Mucosa of descending colon (tissue), 3 donors: ENCODE measurements at regions not wholly inside any gene's neighbourhood (a gene's known extent, or its start where the extent isn't known, plus 50 kb on each side); places are given as distances from the start of the nearest gene placed in this dataset.

Experiments
- ATAC-seq: fragments of 200-7000 bp; cut with Tn5 transposase; one replicate; pipeline ENCODE4 v1.9.1; 2020; ENCODE audit warnings: mild to moderate bottlenecking, moderate library complexity
- DNase-seq, 3 donors: peaks; one replicate each; pipeline ENCODE4 v3.0.0-alpha.2; 2020
- H3K36me3 ChIP-seq: fragments of 200-600 bp; one replicate; pipeline ENCODE4 v1.8.0; 2021; ENCODE audit warnings: low read depth, mild to moderate bottlenecking
- H3K4me1 ChIP-seq: fragments of 200-600 bp; one replicate; pipeline ENCODE4 v1.8.0; 2021; ENCODE audit warnings: low read depth, mild to moderate bottlenecking
- H3K4me3 ChIP-seq: fragments of 200-600 bp; one replicate; pipeline ENCODE4 v1.8.0; 2021; ENCODE audit warnings: mild to moderate bottlenecking
- H3K9me3 ChIP-seq: fragments of 200-600 bp; one replicate; pipeline ENCODE4 v1.8.0; 2021; ENCODE audit warnings: mild to moderate bottlenecking
- intact Hi-C, 2 donors: fragments of 100-400 bp; cut with DNase I in 1 of 2; cut with micrococcal nuclease in 1 of 2; formaldehyde crosslinking; loops; one replicate each; pipeline versions ENCODE4 v1.11.0 to v1.11.1; 2022; cut with DNase I, micrococcal nuclease
- TF ChIP-seq, protein P1 (sequence below): fragments of 200-600 bp; IDR thresholded peaks from one replicate; pipeline ENCODE4 v1.8.0; 2022; ENCODE audit warnings: antibody characterized with exemption, mild to moderate bottlenecking
- donor health status: DM: no; HTN: no; CAD: no; lungs with moderate emphysema.
- donor health status: DM: no; HTN: no; CAD: no.
- donor health status: DM: no; HTN: yes; CAD: no.

DNA sequence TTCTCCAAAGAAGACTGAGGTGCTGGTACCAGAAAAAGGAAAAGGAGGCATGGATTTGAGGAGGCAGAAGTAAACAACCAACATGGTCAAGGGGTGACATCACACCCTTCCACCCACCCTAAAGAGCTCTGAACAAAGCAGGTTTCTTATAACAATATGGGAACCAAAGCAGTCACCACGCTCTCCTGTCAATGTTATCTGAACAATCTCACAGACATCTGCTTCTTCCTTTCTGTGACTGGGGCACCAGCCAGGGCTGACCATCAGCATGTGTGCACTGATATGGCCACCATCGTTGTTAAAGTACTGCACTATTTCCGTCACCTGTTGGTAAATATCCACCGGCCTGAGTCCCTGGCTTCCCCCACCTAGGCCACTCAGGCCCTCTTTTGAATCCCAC lies 252.9 kb downstream of the SHQ1 start:
- ATAC-seq (no peak), DNase-seq (no peak)
- TF ChIP-seq, protein P1, sequence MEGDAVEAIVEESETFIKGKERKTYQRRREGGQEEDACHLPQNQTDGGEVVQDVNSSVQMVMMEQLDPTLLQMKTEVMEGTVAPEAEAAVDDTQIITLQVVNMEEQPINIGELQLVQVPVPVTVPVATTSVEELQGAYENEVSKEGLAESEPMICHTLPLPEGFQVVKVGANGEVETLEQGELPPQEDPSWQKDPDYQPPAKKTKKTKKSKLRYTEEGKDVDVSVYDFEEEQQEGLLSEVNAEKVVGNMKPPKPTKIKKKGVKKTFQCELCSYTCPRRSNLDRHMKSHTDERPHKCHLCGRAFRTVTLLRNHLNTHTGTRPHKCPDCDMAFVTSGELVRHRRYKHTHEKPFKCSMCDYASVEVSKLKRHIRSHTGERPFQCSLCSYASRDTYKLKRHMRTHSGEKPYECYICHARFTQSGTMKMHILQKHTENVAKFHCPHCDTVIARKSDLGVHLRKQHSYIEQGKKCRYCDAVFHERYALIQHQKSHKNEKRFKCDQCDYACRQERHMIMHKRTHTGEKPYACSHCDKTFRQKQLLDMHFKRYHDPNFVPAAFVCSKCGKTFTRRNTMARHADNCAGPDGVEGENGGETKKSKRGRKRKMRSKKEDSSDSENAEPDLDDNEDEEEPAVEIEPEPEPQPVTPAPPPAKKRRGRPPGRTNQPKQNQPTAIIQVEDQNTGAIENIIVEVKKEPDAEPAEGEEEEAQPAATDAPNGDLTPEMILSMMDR, result no peak
- H3K36me3 ChIP-seq, result no peaks in the 10 kb centered on the region
- H3K4me1 ChIP-seq, result no peaks in the 10 kb centered on the region
- H3K9me3 ChIP-seq, result no peaks in the 10 kb centered on the region
- H3K4me3 ChIP-seq, result no peak overlapping the region
- intact Hi-C loops, result no loop called here

DNA sequence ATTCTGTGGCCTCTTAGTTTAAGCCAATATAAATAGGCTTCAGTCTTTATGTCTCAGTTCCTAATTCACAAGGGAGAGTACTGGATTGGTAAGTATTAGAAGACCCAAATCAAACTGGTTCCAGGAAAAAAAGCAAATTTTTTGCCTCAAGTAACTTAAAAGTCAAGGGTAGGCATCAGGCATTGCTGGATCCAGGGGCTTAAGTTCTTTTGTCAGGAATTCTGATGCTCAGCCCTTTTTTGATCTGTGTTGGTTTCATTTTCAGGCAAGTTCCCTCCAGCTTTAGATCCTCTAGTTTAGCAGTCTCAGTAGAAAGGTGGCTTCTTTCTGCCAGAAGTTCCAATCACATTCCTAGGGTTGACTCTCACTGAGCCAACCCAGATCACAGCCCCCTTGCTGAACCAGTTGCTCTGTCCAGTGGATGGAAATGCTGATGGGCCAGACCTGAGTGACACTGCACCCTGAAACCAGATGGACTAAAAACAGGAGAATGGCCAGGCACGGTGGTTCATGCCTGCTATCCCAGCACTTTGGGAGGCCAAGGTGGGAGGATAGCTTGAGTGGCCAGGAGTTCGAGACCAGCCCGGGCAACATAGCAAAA lies 253.5 kb downstream of the SHQ1 start:
- intact Hi-C loops, result no loop called here
- Histone ChIP-seq H3K9me3 (no peaks in the 10 kb centered on the region), H3K4me1 (no peaks in the 10 kb centered on the region), H3K36me3 (no peaks in the 10 kb centered on the region), H3K4me3 (no peak overlapping the region)
- ATAC-seq (no peak), DNase-seq (no peak)
- TF ChIP-seq, protein P1, result no peak

- intact Hi-C loops, result no loop called here
- Histone ChIP-seq H3K4me3 (no peak overlapping the region), H3K4me1 (no peaks in the 10 kb centered on the region), H3K36me3 (no peaks in the 10 kb centered on the region), H3K9me3 (no peaks in the 10 kb centered on the region)
- TF ChIP-seq, protein P1, result no peak
- DNase-seq, result no peak
- no peak for ATAC-seq
Measured at GRCh38 chr3:72593881-72594397, 254.3 kb downstream of the SHQ1 start.

DNA sequence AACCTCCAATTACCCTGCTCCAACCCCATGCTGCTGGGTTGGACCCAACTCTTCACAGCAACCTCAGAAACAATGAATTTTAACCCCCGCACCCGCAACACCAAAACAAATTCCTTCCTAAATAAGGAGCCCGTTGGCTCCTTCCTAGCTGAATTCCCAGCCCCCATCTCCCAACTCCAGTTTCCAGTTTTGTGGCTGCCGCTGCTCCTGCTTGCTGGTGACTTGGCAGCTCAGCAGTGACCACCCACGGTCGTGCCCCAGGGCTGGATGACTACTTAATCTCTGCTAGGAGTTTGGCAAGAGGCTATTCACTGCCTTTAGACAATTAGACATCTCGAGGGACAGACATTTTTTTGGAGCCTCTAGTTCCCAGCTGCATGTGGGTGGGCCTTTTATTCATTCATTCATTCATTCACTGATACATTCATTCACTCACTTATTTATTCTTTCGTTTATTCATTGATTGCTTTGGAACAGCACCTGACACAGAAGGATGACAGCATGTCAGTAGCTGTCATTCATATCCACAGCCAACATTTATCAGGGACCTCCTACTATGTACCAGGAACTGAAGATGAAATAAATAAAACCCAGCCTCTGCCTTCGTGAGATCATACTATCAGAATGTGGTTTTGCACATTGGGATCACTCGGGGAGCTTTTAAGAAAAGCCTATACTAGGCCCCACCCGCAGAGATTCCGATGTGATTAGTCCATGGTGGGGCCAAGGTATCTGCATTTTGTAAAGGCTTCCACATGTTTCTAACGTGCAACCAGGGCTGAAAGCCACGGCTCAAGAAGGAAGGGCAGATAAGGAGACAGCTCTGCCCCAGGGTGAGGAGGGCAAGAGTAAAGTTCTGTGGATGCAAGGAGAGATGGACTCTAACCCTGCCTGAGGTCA lies 256.5 kb downstream of the SHQ1 start:
- no peak for ATAC-seq
- Histone ChIP-seq H3K4me1 (no peaks in the 10 kb centered on the region), H3K4me3 (no peak overlapping the region), H3K36me3 (no peaks in the 10 kb centered on the region), H3K9me3 (no peaks in the 10 kb centered on the region)
- TF ChIP-seq, protein P1, result no peak
- intact Hi-C loops, result no loop called here
- peak; percentile 24 to 63 (median 44) for DNase-seq

GRCh38 chr3:72590732-72591221 lies 257.5 kb downstream of the SHQ1 start:
- TF ChIP-seq, protein P1, result no peak
- DNase-seq (no peak), ATAC-seq (no peak)
- no peak overlapping the region for H3K4me3 ChIP-seq
- no peaks in the 10 kb centered on the region for H3K36me3 ChIP-seq
- no peaks in the 10 kb centered on the region for H3K9me3 ChIP-seq
- H3K4me1 ChIP-seq, result no peaks in the 10 kb centered on the region
- intact Hi-C loops, result no loop called here
